ENCODE measurements at regions not wholly inside any gene's neighbourhood (a gene's known extent, or its start where the extent isn't known, plus 50 kb on each side); places are given as distances from the start of the nearest gene placed in this dataset.

DNA sequence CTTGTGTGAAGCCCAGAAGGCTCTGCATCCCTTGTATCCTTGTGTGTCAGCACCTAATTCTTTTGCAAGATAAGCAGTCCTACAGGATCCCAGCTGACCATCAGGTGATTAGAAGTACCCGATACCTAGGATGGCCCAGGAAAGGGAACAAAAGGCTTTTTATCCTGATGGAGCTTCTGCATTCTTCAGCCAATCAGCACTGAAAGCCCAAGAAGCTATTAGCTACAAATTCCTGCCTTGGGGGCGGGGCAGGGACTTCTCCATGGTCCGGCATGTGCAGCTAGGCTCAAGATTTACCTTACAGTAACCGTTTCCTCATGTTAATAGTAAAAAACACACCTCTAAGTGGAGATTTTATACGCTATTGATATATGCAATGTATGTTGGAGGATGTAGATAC, 264.6 kb upstream of the THUMPD2 start:
- H3K27ac Mint-ChIP-seq = no peak overlapping the region
- no peak overlapping the region for H3K4me3 Mint-ChIP-seq
- H3K4me1 Mint-ChIP-seq = no peaks in the 10 kb centered on the region
- ATAC-seq (replicated peaks) (no peak), DNase-seq (no peak)
- H3K36me3 Mint-ChIP-seq = no peaks in the 10 kb centered on the region
- no peaks in the 10 kb centered on the region for H3K9me3 Mint-ChIP-seq
- H3K27me3 Mint-ChIP-seq = peaks cover 3 to 5% of the 10 kb centered on the region in 2 donors

DNA sequence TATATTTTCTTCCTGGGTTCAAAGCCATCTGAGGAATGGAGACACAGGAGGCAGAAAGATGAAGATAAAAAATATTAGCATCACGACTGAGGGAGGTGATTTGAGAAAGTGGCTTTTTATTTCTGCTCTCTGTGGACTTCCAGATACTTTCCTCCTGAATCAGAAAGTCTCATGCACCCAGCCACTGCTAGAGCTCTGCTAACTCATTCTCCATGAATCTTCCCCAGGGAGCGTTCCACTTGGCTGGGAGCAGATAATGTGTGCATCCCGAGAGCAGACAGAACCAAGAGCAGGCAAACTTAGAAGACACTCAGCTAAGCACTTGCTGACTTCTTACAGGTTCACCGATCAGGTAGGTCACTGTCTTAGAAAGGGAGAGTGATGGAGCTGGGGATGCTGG, 264.1 kb upstream of the THUMPD2 start:
- H3K27ac Mint-ChIP-seq = no peak overlapping the region
- peaks cover 3 to 5% of the 10 kb centered on the region in 2 donors for H3K27me3 Mint-ChIP-seq
- DNase-seq (no peak), ATAC-seq (replicated peaks) (no peak)
- no peaks in the 10 kb centered on the region for H3K9me3 Mint-ChIP-seq
- H3K36me3 Mint-ChIP-seq = no peaks in the 10 kb centered on the region
- H3K4me3 Mint-ChIP-seq = no peak overlapping the region
- H3K4me1 Mint-ChIP-seq = no peaks in the 10 kb centered on the region

DNA sequence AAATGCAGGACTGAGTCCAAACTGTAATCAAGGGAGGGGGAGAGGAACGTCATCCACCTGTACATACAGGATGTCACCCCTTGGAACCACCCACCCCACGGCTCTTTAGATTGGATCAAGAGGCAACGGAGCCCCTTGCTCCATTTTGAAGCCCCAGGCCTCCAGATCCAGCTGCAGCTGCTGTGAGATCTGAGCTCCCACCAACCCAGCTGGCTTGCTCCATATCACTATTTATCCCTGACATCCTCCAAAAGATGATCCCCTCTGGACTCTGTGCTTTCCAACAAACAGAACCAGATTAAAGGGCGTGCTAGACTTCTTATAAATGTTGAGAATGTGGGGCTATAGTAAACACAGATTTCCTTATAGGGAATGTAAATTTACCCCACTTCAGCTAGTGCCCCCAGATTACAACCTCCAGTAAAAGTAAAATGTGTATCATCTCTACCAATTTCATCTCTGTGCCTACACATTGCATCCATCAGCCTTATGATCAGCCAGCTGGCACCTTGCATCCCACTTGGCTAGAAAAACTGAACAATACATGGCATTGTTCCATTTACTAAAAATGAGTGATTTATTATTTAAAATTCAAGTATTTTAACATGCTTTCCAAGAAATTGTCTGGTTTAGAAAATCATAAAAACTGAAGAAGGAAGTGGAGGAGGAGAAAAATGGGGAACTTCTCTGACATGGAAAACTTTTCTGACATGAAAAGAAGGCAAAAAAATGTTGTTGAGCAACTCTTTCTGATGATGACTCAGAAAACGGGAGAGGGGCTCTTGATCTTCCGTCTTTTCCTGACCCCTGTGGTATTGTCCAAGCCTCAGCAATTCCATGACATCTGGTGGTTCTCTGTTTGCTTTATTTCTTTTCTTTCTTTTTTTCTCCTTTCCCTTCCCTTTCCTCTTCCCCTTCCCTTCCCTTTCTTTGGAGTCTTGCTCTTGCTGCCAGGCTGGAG, 262.6 kb upstream of the THUMPD2 start:
- H3K4me1 Mint-ChIP-seq = peaks cover 2 to 8% of the 10 kb centered on the region in 2 donors
- DNase-seq = no peak
- H3K36me3 Mint-ChIP-seq = no peaks in the 10 kb centered on the region
- no peak overlapping the region for H3K27ac Mint-ChIP-seq
- no peak overlapping the region for H3K4me3 Mint-ChIP-seq
- no peak for ATAC-seq (replicated peaks)
- no peaks in the 10 kb centered on the region for H3K9me3 Mint-ChIP-seq
- peaks cover 0 to 5% of the 10 kb centered on the region in 2 donors for H3K27me3 Mint-ChIP-seq

DNA sequence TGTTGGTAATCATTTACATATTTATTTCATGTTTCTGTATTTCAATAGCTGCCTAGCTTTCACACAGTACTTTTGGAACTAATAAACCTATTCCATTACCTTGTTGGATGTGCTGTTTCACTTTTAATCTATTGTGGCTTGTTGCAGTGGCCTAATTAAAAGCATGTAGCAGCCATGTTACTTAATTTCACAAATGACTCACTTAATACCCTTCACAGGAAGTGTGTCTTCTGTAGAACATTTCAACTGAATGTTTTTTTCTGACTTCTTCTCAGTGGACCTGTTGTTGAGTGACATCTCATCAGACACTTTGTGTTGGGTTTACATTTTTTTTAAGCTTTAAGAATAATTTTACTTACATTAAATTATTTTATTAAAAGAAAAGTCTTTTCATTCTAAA, 260.5 kb upstream of the THUMPD2 start:
- Mint-ChIP-seq H3K36me3 (no peaks in the 10 kb centered on the region), H3K9me3 (peaks cover 0 to 1% of the 10 kb centered on the region in 2 donors), H3K4me1 (peaks cover 2 to 8% of the 10 kb centered on the region in 2 donors), H3K27me3 (no peaks in the 10 kb centered on the region), H3K27ac (no peak overlapping the region), H3K4me3 (no peak overlapping the region)
- ATAC-seq (replicated peaks) (peak in 1 of 2 donors; percentile 48), DNase-seq (no peak)

DNA sequence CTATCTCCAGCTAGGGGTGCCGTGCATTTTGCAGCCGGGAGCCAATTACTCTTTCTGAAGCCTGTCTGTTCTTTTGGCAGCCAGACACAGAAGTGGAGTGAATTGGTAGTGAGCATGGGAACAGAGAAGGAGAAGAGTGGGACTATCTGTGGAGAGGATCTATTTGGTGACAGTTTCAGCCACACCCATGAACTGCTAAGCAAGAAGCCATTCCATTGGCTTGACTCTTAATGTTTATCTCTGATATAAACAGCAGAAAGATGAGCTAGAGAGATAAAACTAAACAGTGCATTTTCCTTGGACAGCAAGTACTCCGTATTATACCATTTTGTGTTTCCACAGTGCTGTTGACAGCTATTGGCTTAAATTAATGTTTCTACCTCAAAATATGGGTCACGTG, 259.6 kb upstream of the THUMPD2 start:
- Mint-ChIP-seq H3K27me3 (no peaks in the 10 kb centered on the region), H3K9me3 (peaks cover 0 to 1% of the 10 kb centered on the region in 2 donors), H3K4me1 (peaks cover 2 to 8% of the 10 kb centered on the region in 2 donors), H3K27ac (no peak overlapping the region), H3K36me3 (no peaks in the 10 kb centered on the region), H3K4me3 (no peak overlapping the region)
- ATAC-seq (replicated peaks) = no peak
- DNase-seq = no peak

DNA sequence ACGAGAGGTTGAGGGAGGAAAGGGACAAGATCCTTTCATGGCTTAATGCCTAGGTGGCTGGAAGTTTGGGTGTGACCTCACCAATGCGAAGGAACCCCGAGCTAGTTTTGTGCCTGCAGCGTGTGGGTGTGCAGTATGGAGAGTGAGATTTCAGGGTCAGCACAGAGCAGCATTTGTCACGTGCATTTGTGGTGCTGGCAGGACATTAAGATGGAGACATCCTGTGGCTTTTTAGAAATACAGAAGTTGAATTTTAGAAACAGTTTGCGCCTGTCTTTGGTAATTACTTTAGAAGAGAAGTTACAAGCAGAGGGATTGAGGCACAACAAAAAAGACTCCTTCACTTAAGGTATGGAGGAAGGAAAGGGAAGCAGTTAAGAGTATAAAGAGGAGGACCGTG, 258.2 kb upstream of the THUMPD2 start:
- no peaks in the 10 kb centered on the region for H3K36me3 Mint-ChIP-seq
- ATAC-seq (replicated peaks) (peak in 1 of 2 donors; percentile 27), DNase-seq (no peak)
- H3K4me1 Mint-ChIP-seq = peaks cover 2 to 8% of the 10 kb centered on the region in 2 donors
- H3K9me3 Mint-ChIP-seq = peaks cover 0 to 1% of the 10 kb centered on the region in 2 donors
- H3K4me3 Mint-ChIP-seq = no peak overlapping the region
- no peak overlapping the region for H3K27ac Mint-ChIP-seq
- H3K27me3 Mint-ChIP-seq = no peaks in the 10 kb centered on the region

DNA sequence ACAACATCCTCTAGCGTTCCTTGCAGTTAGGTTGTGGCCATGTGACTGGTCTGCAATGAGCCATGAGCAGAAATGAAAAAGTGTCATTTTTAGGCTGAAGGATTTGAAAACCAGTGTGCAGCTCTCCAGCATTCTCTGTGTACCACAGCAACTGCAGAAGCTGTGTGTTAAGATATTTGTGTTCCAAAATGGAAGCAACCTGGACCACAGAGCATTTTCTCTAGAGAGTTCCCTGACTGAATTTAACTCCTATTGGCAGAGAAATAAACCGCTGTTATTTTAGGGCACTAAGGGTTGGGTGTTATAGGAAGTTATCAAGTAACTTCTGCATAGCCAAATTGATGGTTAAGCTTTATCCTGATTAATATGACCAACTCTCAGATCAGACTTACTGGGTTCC, 257.2 kb upstream of the THUMPD2 start:
- H3K27me3 Mint-ChIP-seq = no peaks in the 10 kb centered on the region
- H3K9me3 Mint-ChIP-seq = peaks cover 0 to 1% of the 10 kb centered on the region in 2 donors
- DNase-seq = no peak
- H3K36me3 Mint-ChIP-seq = no peaks in the 10 kb centered on the region
- no peak for ATAC-seq (replicated peaks)
- H3K27ac Mint-ChIP-seq = no peak overlapping the region
- peaks cover 2 to 8% of the 10 kb centered on the region in 2 donors for H3K4me1 Mint-ChIP-seq
- no peak overlapping the region for H3K4me3 Mint-ChIP-seq

DNA sequence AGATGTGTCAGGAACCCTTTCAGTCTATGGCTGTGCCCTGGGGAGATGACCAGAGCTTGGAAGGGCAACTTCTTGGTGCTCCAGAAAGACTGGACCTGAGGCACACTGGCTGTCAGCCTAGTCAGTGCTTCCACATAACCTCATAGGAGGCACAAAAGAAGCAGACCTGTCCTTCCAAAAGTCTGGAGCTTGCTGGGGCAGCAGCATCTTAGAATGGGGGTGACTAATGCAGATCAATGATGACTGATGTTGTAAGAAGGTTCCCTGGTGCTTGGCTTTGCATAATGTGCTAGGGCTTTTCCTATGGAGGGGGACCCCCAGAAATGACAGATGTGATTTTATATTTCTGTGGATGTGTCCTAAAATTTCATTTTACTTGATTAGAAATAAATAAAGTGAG, 255.7 kb upstream of the THUMPD2 start:
- DNase-seq = no peak
- ATAC-seq (replicated peaks) = no peak
- Mint-ChIP-seq H3K4me3 (no peak overlapping the region), H3K36me3 (no peaks in the 10 kb centered on the region), H3K9me3 (peaks cover 0 to 1% of the 10 kb centered on the region in 2 donors), H3K27me3 (no peaks in the 10 kb centered on the region), H3K4me1 (peaks cover 5 to 13% of the 10 kb centered on the region in 2 donors), H3K27ac (no peak overlapping the region)

DNA sequence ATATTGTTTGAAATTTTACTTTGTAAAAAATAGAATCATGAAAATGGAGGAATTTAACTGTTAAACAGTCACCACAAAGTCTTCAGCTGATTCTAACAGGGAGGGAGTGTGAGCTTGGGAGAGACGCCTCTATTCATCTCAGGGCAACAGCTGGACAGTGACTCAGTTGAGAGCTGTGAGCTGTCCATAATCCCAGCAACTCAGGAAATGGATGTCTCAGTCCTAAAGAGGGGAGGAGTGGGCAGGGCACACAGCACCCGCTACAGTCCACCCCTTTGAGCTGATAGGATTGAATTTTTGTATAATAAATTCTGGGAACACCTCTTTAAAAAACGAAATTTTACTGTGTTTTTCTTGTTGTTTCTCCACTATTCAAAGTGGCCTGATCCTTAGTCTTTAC, 255.1 kb upstream of the THUMPD2 start:
- no peak overlapping the region for H3K27ac Mint-ChIP-seq
- H3K9me3 Mint-ChIP-seq = peaks cover 0 to 1% of the 10 kb centered on the region in 2 donors
- no peaks in the 10 kb centered on the region for H3K27me3 Mint-ChIP-seq
- no peaks in the 10 kb centered on the region for H3K36me3 Mint-ChIP-seq
- no peak for DNase-seq
- no peak for ATAC-seq (replicated peaks)
- H3K4me1 Mint-ChIP-seq = peaks cover 9 to 19% of the 10 kb centered on the region in 2 donors
- no peak overlapping the region for H3K4me3 Mint-ChIP-seq

DNA sequence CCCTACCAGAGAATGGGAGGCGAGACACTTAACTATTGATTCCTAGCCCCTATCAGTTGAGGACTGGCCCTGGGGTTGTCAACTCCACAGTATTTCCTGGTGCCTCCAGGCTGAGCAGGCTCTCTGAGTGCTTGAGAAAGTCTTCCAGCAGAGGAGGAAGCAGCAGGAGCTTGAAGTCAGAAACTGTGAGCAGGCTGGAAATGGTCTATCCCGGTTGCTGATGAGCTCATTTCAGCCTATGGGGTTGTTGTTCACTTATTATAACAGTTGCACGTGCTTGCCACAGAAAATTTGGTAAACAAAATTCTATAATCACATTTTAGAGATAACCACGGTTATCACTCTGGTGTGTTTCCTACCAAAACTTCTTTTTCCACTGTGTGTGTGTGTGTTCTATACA, 254.7 kb upstream of the THUMPD2 start:
- Mint-ChIP-seq H3K27me3 (no peaks in the 10 kb centered on the region), H3K4me1 (peaks cover 12 to 23% of the 10 kb centered on the region in 2 donors), H3K27ac (no peak overlapping the region), H3K9me3 (peaks cover 0 to 1% of the 10 kb centered on the region in 2 donors), H3K4me3 (no peak overlapping the region), H3K36me3 (no peaks in the 10 kb centered on the region)
- no peak for DNase-seq
- no peak for ATAC-seq (replicated peaks)

DNA sequence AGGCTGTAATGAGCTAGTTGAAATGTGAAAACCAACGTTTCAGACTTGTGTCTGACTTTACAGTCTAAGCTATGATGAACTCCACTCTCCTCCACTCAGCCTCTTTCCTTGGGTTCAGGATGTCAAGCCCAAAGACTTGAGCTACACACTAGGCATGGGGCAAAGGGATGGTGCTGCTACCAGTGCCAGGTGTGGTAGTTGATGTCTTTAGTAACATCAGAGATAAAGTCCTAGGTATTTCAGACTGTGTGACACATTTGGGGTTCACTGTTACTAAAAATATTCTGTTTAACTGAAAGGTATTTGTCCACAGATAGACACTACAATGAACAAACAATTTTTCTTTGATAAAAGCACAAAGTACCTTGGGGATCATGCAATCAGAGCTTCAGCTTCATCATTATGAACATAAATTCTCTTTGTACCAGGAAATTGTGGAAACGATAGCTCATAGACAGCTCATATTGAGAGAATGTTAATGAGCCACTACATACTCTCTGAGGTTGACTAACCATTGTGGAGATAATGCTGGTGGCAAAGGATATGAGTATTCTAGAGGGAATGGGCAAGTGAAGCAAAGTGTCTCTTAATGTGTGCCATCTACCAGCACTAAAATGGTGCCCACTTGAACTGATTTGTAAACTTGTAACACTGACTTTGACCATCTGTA, 253.7 kb upstream of the THUMPD2 start:
- Mint-ChIP-seq H3K27me3 (no peaks in the 10 kb centered on the region), H3K36me3 (no peaks in the 10 kb centered on the region), H3K4me3 (no peak overlapping the region), H3K27ac (no peak overlapping the region), H3K4me1 (peaks cover 15 to 31% of the 10 kb centered on the region in 2 donors), H3K9me3 (peaks cover 0 to 1% of the 10 kb centered on the region in 2 donors)
- no peak for DNase-seq
- ATAC-seq (replicated peaks) = peak in 1 of 2 donors; percentile 34

DNA sequence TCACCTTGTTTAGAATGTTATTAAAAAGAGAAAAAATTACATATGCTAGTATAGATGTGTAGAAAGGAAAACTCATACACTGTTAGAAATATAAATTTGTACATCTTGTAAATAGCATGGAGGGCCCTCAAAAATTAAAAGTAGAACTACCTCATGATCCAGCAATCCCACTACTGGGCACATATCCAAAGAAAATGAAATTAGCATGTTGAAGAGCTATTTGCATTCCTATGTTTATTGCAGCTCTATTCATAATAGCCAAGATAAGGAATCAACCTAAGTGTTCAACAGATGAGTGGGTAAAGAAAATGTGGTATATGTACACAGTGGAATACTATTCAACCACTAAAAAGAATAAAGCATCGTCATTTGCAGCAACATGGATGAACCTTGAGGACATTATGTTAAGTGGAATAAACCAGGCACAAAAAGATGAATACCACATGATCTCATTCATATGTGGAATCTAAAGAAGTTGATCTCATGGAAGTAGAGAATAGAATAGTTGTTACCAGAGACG, 251.5 kb upstream of the THUMPD2 start:
- Mint-ChIP-seq H3K27ac (no peak overlapping the region), H3K4me3 (no peak overlapping the region), H3K9me3 (peaks cover 0 to 5% of the 10 kb centered on the region in 2 donors), H3K4me1 (peaks cover 12 to 23% of the 10 kb centered on the region in 2 donors), H3K36me3 (no peaks in the 10 kb centered on the region), H3K27me3 (no peaks in the 10 kb centered on the region)
- DNase-seq (no peak), ATAC-seq (replicated peaks) (no peak)

DNA sequence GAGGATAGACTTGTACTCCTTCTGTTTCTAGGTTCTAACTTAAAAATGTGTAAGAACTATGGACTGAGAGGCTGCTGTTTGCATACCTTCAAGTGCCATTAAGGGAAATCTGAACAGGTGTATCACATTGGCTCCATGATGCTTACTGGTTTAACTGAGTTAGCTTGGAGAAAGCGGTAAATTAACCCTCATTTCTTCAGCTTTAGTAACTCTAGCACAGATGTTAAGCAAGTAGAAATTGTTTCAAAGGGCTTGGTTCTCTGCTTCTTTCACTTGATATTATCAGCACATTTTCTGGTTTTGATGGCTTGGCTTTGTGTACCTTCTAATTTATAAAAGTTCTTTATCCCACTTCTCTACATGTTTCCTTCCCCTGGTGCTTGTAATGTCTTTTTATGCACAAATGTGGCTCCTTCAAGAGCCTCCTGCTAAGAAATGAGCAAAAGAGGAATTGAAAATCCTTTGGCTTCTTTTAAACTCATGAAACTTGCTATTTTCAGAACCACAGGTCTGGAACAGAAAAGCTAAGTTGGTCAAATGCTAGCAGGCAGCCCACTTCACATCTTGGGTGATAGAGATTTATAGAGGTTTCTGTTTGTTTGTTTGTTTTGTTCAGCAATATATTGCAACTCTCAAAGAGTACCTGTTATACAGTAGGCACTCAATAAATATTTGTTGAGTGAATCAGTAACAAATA, 249.9 kb upstream of the THUMPD2 start:
- Mint-ChIP-seq H3K4me3 (no peak overlapping the region), H3K36me3 (no peaks in the 10 kb centered on the region), H3K27ac (no peak overlapping the region), H3K27me3 (no peaks in the 10 kb centered on the region), H3K9me3 (peaks cover 0 to 8% of the 10 kb centered on the region in 2 donors), H3K4me1 (peaks cover 12 to 23% of the 10 kb centered on the region in 2 donors)
- peak; percentile 78 to 91 for ATAC-seq (replicated peaks)
- DNase-seq = no peak

DNA sequence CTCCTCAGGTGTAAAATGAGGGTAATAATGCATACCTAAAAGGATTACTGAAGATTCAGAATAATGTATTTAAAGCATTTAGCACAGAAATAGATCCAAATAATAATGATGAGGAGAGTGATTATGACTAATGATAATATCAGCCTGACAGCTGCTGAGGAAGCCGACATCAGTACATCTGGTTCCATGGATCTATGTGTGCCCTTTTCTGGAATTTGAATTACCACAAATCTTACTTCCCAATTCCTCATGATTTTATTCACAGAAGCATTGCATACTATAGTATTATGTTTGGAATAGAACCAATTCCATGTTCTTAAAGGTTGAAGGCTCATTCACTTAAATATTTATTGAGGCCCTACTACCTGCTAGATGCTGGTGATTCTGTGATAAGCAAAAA, 248.9 kb upstream of the THUMPD2 start:
- peaks cover 12 to 23% of the 10 kb centered on the region in 2 donors for H3K4me1 Mint-ChIP-seq
- ATAC-seq (replicated peaks) (no peak), DNase-seq (no peak)
- peaks cover 0 to 8% of the 10 kb centered on the region in 2 donors for H3K9me3 Mint-ChIP-seq
- no peak overlapping the region for H3K27ac Mint-ChIP-seq
- no peaks in the 10 kb centered on the region for H3K27me3 Mint-ChIP-seq
- no peak overlapping the region for H3K4me3 Mint-ChIP-seq
- no peaks in the 10 kb centered on the region for H3K36me3 Mint-ChIP-seq
